Testis (tissue), 2 donors: ENCODE measurements at regions not wholly inside any gene's neighbourhood (a gene's known extent, or its start where the extent isn't known, plus 50 kb on each side); places are given as distances from the start of the nearest gene placed in this dataset.

Source experiments
- DNase-seq: peaks from one replicate; pipeline ENCODE4 v3.0.0-alpha.2; 2019
- H3K27ac ChIP-seq, 2 donors: fragments of 200-600 bp; sonication (generic); one replicate each; pipeline ENCODE4 v1.5.1; 2019
- H3K27me3 ChIP-seq: fragments of 200-600 bp; sonication (generic); one replicate; pipeline ENCODE4 v1.5.1; 2019
- H3K36me3 ChIP-seq: fragments of 200-600 bp; sonication (generic); one replicate; pipeline ENCODE4 v1.5.1; 2017; ENCODE audit warnings: low read depth; ENCODE audit errors: missing control alignments
- H3K4me1 ChIP-seq: fragments of 200-600 bp; sonication (generic); one replicate; pipeline ENCODE4 v1.5.1; 2019
- H3K4me3 ChIP-seq, 2 donors: fragments of 200-600 bp; sonication (generic); one replicate each; pipeline ENCODE4 v1.5.1; 2017 to 2019
- H3K9me3 ChIP-seq: fragments of 200-600 bp; sonication (generic); one replicate; pipeline ENCODE4 v1.5.1; 2017
- CTCF ChIP-seq, 3 experiments: fragments of 450-650 bp in 2 of 3; fragments of 200-600 bp in 1 of 3; sonication (generic) in 1 of 3; IDR thresholded peaks; one replicate each; pipeline ENCODE4 v1.5.1; 2016 to 2019; ENCODE audit warnings: antibody characterized with exemption in 3 of 3, mild to moderate bottlenecking in 2 of 3, moderate library complexity in 1 of 3
- POLR2A ChIP-seq: fragments of 450-650 bp; IDR thresholded peaks from one replicate; pipeline ENCODE4 v1.6.1; 2017; ENCODE audit warnings: antibody characterized with exemption, mild to moderate bottlenecking, moderate library complexity
- WGBS, 2 donors: methylation state at CpG; one replicate each; pipeline ENCODE4 v1.1.5; 2018; 5-methylcytosine and 5-hydroxymethylcytosine counted together
- intact Hi-C: fragments of 100-400 bp; cut with DNase I; formaldehyde crosslinking; loops from one replicate; pipeline ENCODE4 v1.15.1; 2023; ENCODE audit warnings: low total_unique reads

- H3K27ac ChIP-seq: no peak overlapping the region
- no peaks in the 10 kb centered on the region for H3K4me1 ChIP-seq
- TF ChIP-seq POLR2A (no peak), CTCF (IDR thresholded peaks at IDR 0.05) (no peak)
- no peaks in the 10 kb centered on the region for H3K9me3 ChIP-seq
- no peaks in the 10 kb centered on the region for H3K27me3 ChIP-seq
- H3K4me3 ChIP-seq: no peak overlapping the region
- no peak for DNase-seq
- H3K36me3 ChIP-seq: no peaks in the 10 kb centered on the region
- intact Hi-C loops: no loop called here
- WGBS, 2 donors: 90 to 95% methylated on average over 17 of the region's 17 CpGs
These were observed 185.5 kb downstream of the CTTN start for GRCh38 chr11:70583781-70584218.

GRCh38 chr11:70584498-70585235, 186.3 kb downstream of the CTTN start:
- Histone ChIP-seq H3K4me3 (no peak overlapping the region), H3K27me3 (no peaks in the 10 kb centered on the region), H3K27ac (no peak overlapping the region), H3K9me3 (no peaks in the 10 kb centered on the region), H3K4me1 (no peaks in the 10 kb centered on the region), H3K36me3 (no peaks in the 10 kb centered on the region)
- 86 to 92% methylated on average over 10 to 15 of the region's 15 CpGs for WGBS, 2 donors
- intact Hi-C loops: no loop called here
- no peak for TF ChIP-seq POLR2A
- no peak for TF ChIP-seq CTCF (IDR thresholded peaks at IDR 0.05)
- DNase-seq: no peak

GRCh38 chr11:70585236-70585545, 186.9 kb downstream of the CTTN start:
- TF ChIP-seq POLR2A: no peak
- TF ChIP-seq CTCF (IDR thresholded peaks at IDR 0.05): no peak
- WGBS, 2 donors: 79 to 92% methylated on average over 1 of the region's 1 CpG
- Histone ChIP-seq H3K27me3 (no peaks in the 10 kb centered on the region), H3K36me3 (no peaks in the 10 kb centered on the region), H3K27ac (no peak overlapping the region), H3K9me3 (no peaks in the 10 kb centered on the region), H3K4me3 (no peak overlapping the region), H3K4me1 (no peaks in the 10 kb centered on the region)
- DNase-seq: no peak
- intact Hi-C loops: no loop called here

- TF ChIP-seq CTCF (IDR thresholded peaks at IDR 0.05) (no peak), POLR2A (no peak)
- WGBS, 2 donors: 90 to 91% methylated on average over 26 of the region's 26 CpGs
- H3K27me3 ChIP-seq: no peaks in the 10 kb centered on the region
- no peaks in the 10 kb centered on the region for H3K36me3 ChIP-seq
- H3K27ac ChIP-seq: no peak overlapping the region
- H3K9me3 ChIP-seq: no peaks in the 10 kb centered on the region
- no peak overlapping the region for H3K4me3 ChIP-seq
- DNase-seq: no peak
- H3K4me1 ChIP-seq: no peaks in the 10 kb centered on the region
- intact Hi-C loops: no loop called here
These were observed 188.1 kb downstream of the CTTN start for GRCh38 chr11:70586261-70587074.

- Histone ChIP-seq H3K4me1 (no peaks in the 10 kb centered on the region), H3K27me3 (no peaks in the 10 kb centered on the region), H3K9me3 (no peaks in the 10 kb centered on the region), H3K36me3 (no peaks in the 10 kb centered on the region), H3K4me3 (no peak overlapping the region), H3K27ac (no peak overlapping the region)
- no peak for DNase-seq
- TF ChIP-seq CTCF (IDR thresholded peaks at IDR 0.05) (no peak), POLR2A (no peak)
- 86 to 87% methylated on average over 9 of the region's 9 CpGs for WGBS, 2 donors
- intact Hi-C loops: no loop called here
These were observed 188.7 kb downstream of the CTTN start for GRCh38 chr11:70587075-70587389.
